ENCODE measurements at regions not wholly inside any gene's neighbourhood (a gene's known extent, or its start where the extent isn't known, plus 50 kb on each side); places are given as distances from the start of the nearest gene placed in this dataset.

DNA sequence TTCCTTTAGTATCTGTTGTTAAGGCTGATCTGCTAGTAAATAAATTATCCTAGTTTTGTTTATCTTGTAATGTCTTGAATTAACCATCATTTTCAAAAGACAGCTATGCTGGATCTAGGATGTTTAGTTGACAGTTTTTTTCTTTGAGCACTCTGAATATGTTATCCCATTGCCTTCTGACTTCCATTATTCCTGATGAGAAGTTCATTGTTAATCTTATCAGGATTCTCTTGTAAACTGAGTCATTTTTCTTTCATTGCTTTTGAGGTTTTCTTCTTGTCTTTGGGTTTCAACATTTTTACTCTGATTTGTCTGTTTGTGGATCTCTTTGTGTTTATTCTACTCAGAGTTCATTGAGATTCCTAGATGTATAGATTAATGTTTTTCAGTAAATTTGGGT, 157.7 kb downstream of the WNT7A start:
- TF ChIP-seq, protein P1, sequence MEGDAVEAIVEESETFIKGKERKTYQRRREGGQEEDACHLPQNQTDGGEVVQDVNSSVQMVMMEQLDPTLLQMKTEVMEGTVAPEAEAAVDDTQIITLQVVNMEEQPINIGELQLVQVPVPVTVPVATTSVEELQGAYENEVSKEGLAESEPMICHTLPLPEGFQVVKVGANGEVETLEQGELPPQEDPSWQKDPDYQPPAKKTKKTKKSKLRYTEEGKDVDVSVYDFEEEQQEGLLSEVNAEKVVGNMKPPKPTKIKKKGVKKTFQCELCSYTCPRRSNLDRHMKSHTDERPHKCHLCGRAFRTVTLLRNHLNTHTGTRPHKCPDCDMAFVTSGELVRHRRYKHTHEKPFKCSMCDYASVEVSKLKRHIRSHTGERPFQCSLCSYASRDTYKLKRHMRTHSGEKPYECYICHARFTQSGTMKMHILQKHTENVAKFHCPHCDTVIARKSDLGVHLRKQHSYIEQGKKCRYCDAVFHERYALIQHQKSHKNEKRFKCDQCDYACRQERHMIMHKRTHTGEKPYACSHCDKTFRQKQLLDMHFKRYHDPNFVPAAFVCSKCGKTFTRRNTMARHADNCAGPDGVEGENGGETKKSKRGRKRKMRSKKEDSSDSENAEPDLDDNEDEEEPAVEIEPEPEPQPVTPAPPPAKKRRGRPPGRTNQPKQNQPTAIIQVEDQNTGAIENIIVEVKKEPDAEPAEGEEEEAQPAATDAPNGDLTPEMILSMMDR (IDR thresholded peaks at IDR 0.05), result no peak
- TF ChIP-seq EZH2 (IDR thresholded peaks at IDR 0.05), result no peak
- no peak for TF ChIP-seq EZH2phosphoT487 (IDR thresholded peaks at IDR 0.05)

Measured in neural progenitor cell (in vitro differentiated cells).